Cardiac muscle cell (in vitro differentiated cells and primary cell): ENCODE measurements at regions not wholly inside any gene's neighbourhood (a gene's known extent, or its start where the extent isn't known, plus 50 kb on each side); places are given as distances from the start of the nearest gene placed in this dataset.

Source experiments
- DNase-seq, 2 donors: peaks; one replicate each; pipeline versions ENCODE4 v3.0.0 to v3.0.0-alpha.2; 2010 to 2017; ENCODE audit warnings: low read depth in 1 of 2, low spot score in 1 of 2
- H3K27ac ChIP-seq: fragments of 200-600 bp; sonication (generic); 2 replicates; pipeline ENCODE4 v1.5.1; 2016
- H3K27me3 ChIP-seq: fragments of 200-600 bp; sonication (generic); 2 replicates; pipeline ENCODE4 v1.6.0; 2016; ENCODE audit warnings: control low read depth
- H3K36me3 ChIP-seq: fragments of 200-600 bp; sonication (generic); 2 replicates; pipeline ENCODE4 v1.5.1; 2016; ENCODE audit warnings: control low read depth
- H3K4me1 ChIP-seq: fragments of 200-600 bp; sonication (generic); 2 replicates; pipeline ENCODE4 v1.8.1; 2017; ENCODE audit warnings: low read depth, mild to moderate bottlenecking, mixed run types
- H3K4me3 ChIP-seq: fragments of 200-600 bp; sonication (generic); 2 replicates; pipeline ENCODE4 v1.5.1; 2016; ENCODE audit warnings: mild to moderate bottlenecking
- H3K9me3 ChIP-seq: fragments of 200-600 bp; sonication (generic); 2 replicates; pipeline ENCODE4 v1.5.1; 2017; ENCODE audit warnings: low read depth, mild to moderate bottlenecking, control low read depth
- TF ChIP-seq, protein P1 (sequence below): IDR thresholded peaks from 2 replicates; pipeline ENCODE4 v1.5.1; 2012; ENCODE audit warnings: low read depth, mild to moderate bottlenecking, low read length

DNA sequence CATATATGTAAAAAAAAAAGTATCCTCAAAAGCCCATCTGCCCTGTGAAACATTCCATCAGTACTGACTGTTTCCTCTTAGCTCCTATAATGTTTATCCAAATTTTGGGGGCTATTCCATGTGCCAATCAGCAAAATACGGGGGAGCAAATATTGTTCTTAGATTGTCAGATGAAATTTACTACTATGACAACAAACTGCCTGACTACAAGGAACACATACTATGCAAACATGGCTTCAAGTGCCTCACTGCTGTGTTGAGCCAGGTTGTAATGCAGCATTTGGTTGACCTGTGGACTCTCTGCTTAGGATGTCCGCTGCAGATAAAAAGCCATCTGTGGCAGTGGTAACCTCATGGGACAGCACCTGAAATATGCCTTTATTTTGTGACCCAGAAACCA is 98.2 kb upstream of the SCEL start:
- H3K27me3 ChIP-seq, result no peaks in the 10 kb centered on the region
- no peak overlapping the region for H3K4me3 ChIP-seq

DNA sequence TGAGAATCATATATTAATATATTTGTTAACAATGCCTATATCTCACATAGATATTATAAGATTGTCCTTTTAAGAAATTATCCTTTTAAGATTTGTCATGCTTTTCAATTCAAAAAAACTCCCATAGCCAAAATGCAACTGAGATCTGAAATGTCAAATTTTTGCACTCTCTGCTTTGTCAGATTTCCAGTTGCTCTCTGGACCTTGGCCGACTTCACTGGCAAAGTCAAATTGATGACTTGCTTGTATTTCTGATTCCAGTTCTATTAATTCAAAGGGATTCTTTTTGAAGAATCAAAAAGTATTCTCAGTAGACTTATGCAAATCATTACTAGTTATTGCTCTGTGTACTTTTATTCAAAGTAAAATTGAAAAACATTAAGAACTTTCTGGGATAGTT is 101.2 kb upstream of the SCEL start:
- TF ChIP-seq, protein P1, sequence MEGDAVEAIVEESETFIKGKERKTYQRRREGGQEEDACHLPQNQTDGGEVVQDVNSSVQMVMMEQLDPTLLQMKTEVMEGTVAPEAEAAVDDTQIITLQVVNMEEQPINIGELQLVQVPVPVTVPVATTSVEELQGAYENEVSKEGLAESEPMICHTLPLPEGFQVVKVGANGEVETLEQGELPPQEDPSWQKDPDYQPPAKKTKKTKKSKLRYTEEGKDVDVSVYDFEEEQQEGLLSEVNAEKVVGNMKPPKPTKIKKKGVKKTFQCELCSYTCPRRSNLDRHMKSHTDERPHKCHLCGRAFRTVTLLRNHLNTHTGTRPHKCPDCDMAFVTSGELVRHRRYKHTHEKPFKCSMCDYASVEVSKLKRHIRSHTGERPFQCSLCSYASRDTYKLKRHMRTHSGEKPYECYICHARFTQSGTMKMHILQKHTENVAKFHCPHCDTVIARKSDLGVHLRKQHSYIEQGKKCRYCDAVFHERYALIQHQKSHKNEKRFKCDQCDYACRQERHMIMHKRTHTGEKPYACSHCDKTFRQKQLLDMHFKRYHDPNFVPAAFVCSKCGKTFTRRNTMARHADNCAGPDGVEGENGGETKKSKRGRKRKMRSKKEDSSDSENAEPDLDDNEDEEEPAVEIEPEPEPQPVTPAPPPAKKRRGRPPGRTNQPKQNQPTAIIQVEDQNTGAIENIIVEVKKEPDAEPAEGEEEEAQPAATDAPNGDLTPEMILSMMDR, result no peak

More for the DNA sequence above, 98.2 kb upstream of the SCEL start:
- Histone ChIP-seq H3K27ac (no peak overlapping the region), H3K9me3 (no peaks in the 10 kb centered on the region), H3K4me1 (no peaks in the 10 kb centered on the region), H3K36me3 (no peaks in the 10 kb centered on the region)
- TF ChIP-seq, protein P1, result no peak
- no peak for DNase-seq

DNA sequence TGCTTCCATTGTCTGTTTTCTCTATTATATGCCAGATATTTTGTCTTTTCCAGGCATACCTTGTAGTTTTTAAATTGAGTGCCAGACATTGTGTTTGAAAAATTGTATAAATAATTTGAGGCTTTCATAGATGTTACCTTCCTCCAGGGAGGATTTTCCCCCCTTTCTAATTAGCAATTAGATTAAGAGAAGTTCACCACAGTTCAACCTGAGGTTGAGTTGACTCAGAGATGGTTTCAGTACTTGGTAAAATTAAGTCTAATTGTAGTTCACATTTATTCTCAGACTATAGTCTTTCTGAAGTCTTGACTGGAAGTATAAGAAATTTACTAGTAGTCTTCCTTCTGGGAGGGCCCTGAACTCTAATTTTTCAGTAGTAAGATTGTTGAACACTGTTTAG is 104.1 kb upstream of the SCEL start:
- no peak for DNase-seq
- H3K9me3 ChIP-seq, result no peaks in the 10 kb centered on the region
- no peaks in the 10 kb centered on the region for H3K36me3 ChIP-seq
- no peak overlapping the region for H3K27ac ChIP-seq
- TF ChIP-seq, protein P1, result no peak
- H3K4me3 ChIP-seq, result no peak overlapping the region
- no peaks in the 10 kb centered on the region for H3K4me1 ChIP-seq
- no peaks in the 10 kb centered on the region for H3K27me3 ChIP-seq

More for the DNA sequence above, 101.2 kb upstream of the SCEL start:
- H3K4me1 ChIP-seq, result no peaks in the 10 kb centered on the region
- H3K4me3 ChIP-seq, result no peak overlapping the region
- no peaks in the 10 kb centered on the region for H3K9me3 ChIP-seq
- no peaks in the 10 kb centered on the region for H3K27me3 ChIP-seq
- H3K27ac ChIP-seq, result no peak overlapping the region
- H3K36me3 ChIP-seq, result no peaks in the 10 kb centered on the region
- no peak for DNase-seq

DNA sequence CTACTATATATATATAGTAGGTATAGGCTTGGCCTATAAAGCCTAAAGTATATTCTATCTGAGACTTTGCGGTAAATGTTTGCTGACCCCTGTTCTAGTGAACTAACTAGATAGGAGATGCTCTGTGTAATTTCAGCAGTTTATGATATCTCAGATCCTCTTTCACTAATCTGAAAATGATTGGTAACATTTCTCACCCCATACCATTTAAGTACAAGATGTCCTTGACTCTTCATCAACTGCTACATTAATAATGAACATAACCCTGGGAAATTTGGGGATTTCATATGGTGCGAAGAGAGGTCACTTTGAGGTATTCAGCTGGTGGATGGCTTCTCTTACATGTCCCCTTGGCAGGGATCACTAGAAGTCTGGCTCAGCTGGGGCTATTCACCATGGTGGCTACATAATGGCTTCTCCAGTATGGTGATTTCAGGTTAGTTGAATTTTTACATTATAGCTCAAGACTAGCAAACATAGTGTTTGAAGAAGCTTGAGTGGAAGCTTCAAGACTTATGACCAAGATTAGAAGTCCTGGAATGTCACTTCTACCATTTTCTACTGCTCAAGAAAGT is 103.6 kb upstream of the MYCBP2 start:
- H3K36me3 ChIP-seq, result no peaks in the 10 kb centered on the region
- no peak overlapping the region for H3K27ac ChIP-seq
- no peaks in the 10 kb centered on the region for H3K4me1 ChIP-seq
- TF ChIP-seq, protein P1, result no peak
- DNase-seq, result no peak
- no peak overlapping the region for H3K4me3 ChIP-seq
- no peaks in the 10 kb centered on the region for H3K27me3 ChIP-seq
- no peaks in the 10 kb centered on the region for H3K9me3 ChIP-seq

DNA sequence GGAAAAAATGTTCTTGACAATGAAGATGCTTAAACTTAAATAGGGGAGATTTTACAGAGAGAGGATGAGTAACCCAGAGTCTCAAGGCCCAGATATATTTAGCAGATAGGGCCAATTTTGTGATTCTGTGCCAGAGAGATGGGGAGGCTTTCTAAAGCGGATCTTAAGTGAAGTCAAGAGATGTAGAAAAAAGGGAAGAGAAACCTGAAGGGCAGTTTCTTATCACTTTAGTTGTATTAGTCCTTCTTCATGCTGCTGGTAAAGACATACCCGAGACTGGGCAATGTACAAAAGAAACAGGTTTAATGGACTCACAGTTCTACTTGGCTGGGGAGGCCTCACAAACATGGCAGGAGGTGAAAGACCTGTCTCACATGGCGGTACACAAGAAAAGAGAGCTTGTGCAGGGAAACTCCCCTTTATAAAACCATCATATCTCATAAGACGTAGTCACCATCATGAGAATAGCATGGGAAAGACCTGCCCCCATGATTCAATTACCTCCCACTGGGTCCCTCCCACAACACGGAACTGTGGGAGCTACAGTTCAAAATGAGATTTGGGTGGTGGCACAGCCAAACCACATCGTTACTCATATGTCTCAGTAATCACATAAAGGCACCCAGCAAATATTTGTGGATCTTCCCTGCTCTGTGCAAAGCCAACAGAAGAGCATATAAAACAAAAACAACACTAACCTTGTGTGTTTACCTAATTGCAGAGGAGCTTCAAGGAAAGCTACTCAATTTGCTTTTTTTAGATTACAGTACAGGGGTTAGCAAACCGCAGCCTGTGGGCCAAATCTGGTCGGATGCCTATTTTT is 102.6 kb upstream of the MYCBP2 start:
- no peak overlapping the region for H3K4me3 ChIP-seq
- no peaks in the 10 kb centered on the region for H3K4me1 ChIP-seq
- no peaks in the 10 kb centered on the region for H3K27me3 ChIP-seq
- H3K36me3 ChIP-seq, result no peaks in the 10 kb centered on the region
- TF ChIP-seq, protein P1, result no peak
- DNase-seq, result no peak
- H3K9me3 ChIP-seq, result no peaks in the 10 kb centered on the region
- H3K27ac ChIP-seq, result no peak overlapping the region
